Thoracic aorta (tissue), 2 donors: ENCODE measurements at regions not wholly inside any gene's neighbourhood (a gene's known extent, or its start where the extent isn't known, plus 50 kb on each side); places are given as distances from the start of the nearest gene placed in this dataset.

Source experiments
- ATAC-seq: fragments of 150-250 bp; one replicate; pipeline ENCODE4 v1.8.0; 2017; ENCODE audit warnings: low read depth; ENCODE audit not compliant: insufficient number of reproducible peaks, low FRiP score
- DNase-seq: peaks from one replicate; pipeline ENCODE4 v3.0.0-alpha.2; 2020; ENCODE audit warnings: low spot score
- H3K27ac ChIP-seq, 2 donors: fragments of 200-600 bp; sonication (generic); 1 replicate in 1 of 2; 2 replicates in 1 of 2; pipeline ENCODE4 v1.5.1; 2016; ENCODE audit warnings: mild to moderate bottlenecking in 2 of 2, moderate library complexity in 2 of 2
- H3K27me3 ChIP-seq: fragments of 200-600 bp; sonication (generic); replicated peaks from 2 replicates; pipeline ENCODE4 v1.6.0; 2016; ENCODE audit warnings: mild to moderate bottlenecking; ENCODE audit not compliant: insufficient read depth
- H3K36me3 ChIP-seq: fragments of 200-600 bp; sonication (generic); one replicate; pipeline ENCODE4 v1.5.1; 2016
- H3K4me1 ChIP-seq, 2 donors: fragments of 200-600 bp; sonication (generic); 1 replicate in 1 of 2; 2 replicates in 1 of 2; pipeline versions ENCODE4 v1.5.1 to v1.6.0; 2016; ENCODE audit warnings: low read depth in 2 of 2, mild to moderate bottlenecking in 1 of 2; ENCODE audit not compliant: control insufficient read depth in 1 of 2
- H3K4me3 ChIP-seq: fragments of 200-600 bp; sonication (generic); 2 replicates; pipeline ENCODE4 v1.5.1; 2016; ENCODE audit warnings: mild to moderate bottlenecking
- H3K9me3 ChIP-seq: fragments of 200-600 bp; sonication (generic); 2 replicates; pipeline ENCODE4 v1.5.1; 2016
- TF ChIP-seq, protein P1 (sequence below): fragments of 200-600 bp; sonication (generic); IDR thresholded peaks from one replicate; pipeline ENCODE4 v1.5.1; 2019; ENCODE audit warnings: antibody characterized with exemption

DNA sequence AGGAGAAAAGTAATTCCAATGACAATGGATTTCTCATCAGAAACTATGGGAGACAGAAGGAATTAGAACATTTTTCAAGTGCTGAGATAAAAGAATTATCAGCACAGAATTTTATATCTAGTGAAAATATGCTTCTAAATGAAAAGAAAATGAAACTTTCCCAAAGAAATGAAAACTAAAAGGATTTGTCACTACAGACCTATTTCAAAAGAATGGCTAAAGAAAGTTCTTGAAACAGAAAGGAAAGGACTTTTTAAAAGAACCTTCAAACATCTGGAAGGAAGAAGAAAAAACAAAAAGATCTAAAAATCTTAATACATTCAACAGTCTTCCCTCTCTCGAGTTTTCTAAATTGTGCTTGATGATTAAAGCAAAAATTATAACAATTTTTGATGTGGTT lies 255.4 kb downstream of the FAM76B start:
- Histone ChIP-seq H3K36me3 (no peaks in the 10 kb centered on the region), H3K27me3 (no peaks in the 10 kb centered on the region), H3K4me1 (no peaks in the 10 kb centered on the region), H3K9me3 (no peaks in the 10 kb centered on the region), H3K4me3 (no peak overlapping the region), H3K27ac (no peak overlapping the region)
- ATAC-seq: no peak
- TF ChIP-seq, protein P1, sequence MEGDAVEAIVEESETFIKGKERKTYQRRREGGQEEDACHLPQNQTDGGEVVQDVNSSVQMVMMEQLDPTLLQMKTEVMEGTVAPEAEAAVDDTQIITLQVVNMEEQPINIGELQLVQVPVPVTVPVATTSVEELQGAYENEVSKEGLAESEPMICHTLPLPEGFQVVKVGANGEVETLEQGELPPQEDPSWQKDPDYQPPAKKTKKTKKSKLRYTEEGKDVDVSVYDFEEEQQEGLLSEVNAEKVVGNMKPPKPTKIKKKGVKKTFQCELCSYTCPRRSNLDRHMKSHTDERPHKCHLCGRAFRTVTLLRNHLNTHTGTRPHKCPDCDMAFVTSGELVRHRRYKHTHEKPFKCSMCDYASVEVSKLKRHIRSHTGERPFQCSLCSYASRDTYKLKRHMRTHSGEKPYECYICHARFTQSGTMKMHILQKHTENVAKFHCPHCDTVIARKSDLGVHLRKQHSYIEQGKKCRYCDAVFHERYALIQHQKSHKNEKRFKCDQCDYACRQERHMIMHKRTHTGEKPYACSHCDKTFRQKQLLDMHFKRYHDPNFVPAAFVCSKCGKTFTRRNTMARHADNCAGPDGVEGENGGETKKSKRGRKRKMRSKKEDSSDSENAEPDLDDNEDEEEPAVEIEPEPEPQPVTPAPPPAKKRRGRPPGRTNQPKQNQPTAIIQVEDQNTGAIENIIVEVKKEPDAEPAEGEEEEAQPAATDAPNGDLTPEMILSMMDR: no peak
- no peak for DNase-seq

- TF ChIP-seq, protein P1: no peak
- H3K4me3 ChIP-seq: no peak overlapping the region
- DNase-seq (no peak), ATAC-seq (no peak)
- H3K27ac ChIP-seq: no peak overlapping the region
- H3K9me3 ChIP-seq: no peaks in the 10 kb centered on the region
- H3K36me3 ChIP-seq: no peaks in the 10 kb centered on the region
- no peaks in the 10 kb centered on the region for H3K27me3 ChIP-seq
- no peaks in the 10 kb centered on the region for H3K4me1 ChIP-seq
These were observed 258.5 kb downstream of the FAM76B start for GRCh38 chr11:95531116-95531515.

DNA sequence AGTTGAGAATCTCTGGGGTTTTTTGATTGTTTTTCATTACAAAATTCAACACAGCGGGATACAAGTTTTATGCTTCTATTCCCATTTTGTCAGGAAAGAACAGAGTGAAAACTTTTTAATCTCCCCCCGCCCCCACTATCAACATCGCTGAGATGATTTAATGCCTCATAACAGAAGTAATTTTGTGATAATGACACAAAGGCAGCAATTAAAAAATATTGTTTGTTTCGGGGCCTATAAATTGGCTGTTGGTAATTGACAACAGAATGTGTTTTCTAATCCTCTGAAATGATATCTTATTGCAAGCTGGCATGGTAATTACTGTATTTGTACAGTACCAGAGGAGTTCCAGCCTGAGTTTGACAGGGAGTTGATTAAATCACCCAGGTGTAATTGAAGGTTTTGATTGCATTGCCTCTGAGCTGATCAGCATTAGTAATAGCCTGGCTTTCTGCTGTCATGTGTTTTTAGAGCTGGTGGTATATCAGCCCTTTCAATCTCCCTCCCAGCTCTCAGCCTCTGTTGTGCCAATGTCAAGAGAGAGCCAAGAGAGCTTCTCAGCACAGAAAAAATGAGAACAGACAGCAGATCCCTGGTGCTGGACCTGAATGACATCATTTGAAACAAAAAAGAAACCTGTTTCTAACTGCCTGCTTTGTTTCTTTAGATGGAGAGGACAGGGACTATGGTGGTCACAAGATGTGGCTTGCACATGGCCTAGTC lies 265.1 kb downstream of the FAM76B start:
- Histone ChIP-seq H3K27ac (no peak overlapping the region), H3K27me3 (no peaks in the 10 kb centered on the region), H3K9me3 (no peaks in the 10 kb centered on the region), H3K36me3 (no peaks in the 10 kb centered on the region), H3K4me3 (no peak overlapping the region), H3K4me1 (no peaks in the 10 kb centered on the region)
- no peak for ATAC-seq
- TF ChIP-seq, protein P1: no peak
- DNase-seq: no peak

GRCh38 chr11:95522874-95523273 lies 266.7 kb downstream of the FAM76B start:
- no peak for ATAC-seq
- DNase-seq: no peak
- TF ChIP-seq, protein P1: no peak

DNA sequence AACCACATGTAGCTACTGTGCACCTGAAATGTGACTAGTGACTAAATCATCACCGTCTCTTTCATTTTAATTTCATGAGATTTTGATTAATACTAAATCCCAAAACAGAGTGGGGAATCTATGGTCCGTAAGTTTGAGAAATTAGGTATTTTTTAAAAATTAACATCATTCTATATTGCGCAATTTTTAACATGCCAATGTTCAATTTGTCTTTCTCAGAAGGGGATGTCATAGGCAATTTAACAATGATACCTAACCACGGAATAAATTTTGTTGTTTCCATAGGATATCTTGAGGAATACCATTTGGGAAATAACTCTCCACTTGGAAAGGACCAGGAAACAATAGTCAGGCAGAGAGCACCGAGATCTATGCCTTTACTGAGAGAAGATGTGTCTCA lies 267.7 kb downstream of the FAM76B start:
- Histone ChIP-seq H3K27ac (no peak overlapping the region), H3K4me1 (no peaks in the 10 kb centered on the region), H3K4me3 (no peak overlapping the region), H3K27me3 (no peaks in the 10 kb centered on the region), H3K9me3 (no peaks in the 10 kb centered on the region), H3K36me3 (no peaks in the 10 kb centered on the region)
- TF ChIP-seq, protein P1: no peak
- no peak for DNase-seq
- no peak for ATAC-seq

More at GRCh38 chr11:95522874-95523273, 266.7 kb downstream of the FAM76B start:
- Histone ChIP-seq H3K4me3 (no peak overlapping the region), H3K9me3 (no peaks in the 10 kb centered on the region), H3K4me1 (no peaks in the 10 kb centered on the region), H3K27ac (no peak overlapping the region), H3K27me3 (no peaks in the 10 kb centered on the region), H3K36me3 (no peaks in the 10 kb centered on the region)
